ENCODE measurements at regions not wholly inside any gene's neighbourhood (a gene's known extent, or its start where the extent isn't known, plus 50 kb on each side); places are given as distances from the start of the nearest gene placed in this dataset.
"Not testable (repeated sequence)": the region's sequence is repeated elsewhere in the genome, so short reads cannot be mapped to it uniquely, and the experiment has no call there.

- Histone ChIP-seq H3K4me1 (ENCODE audit: insufficient read depth, low read length) (no peaks in the 10 kb centered on the region), H3K4me3 (ENCODE audit: low read length) (no peak overlapping the region), H2AFZ (ENCODE audit: low read depth, low read length) (no peak overlapping the region), H3K36me3 (ENCODE audit: insufficient read depth, low read length) (no peaks in the 10 kb centered on the region), H3K27me3 (ENCODE audit: insufficient read depth, low read length) (no peaks in the 10 kb centered on the region), H3K9me3 (ENCODE audit: low read length) (no peaks in the 10 kb centered on the region)
These were observed 405.9 kb upstream of the MIS18BP1 start for GRCh38 chr14:45658917-45659299.

- Histone ChIP-seq H3K4me1 (ENCODE audit: insufficient read depth, low read length) (no peaks in the 10 kb centered on the region), H3K9me3 (ENCODE audit: low read length) (no peaks in the 10 kb centered on the region)
These were observed 405.4 kb upstream of the MIS18BP1 start for GRCh38 chr14:45658226-45658916.

GRCh38 chr14:45651890-45652289, 398.9 kb upstream of the MIS18BP1 start:
- no peaks in the 10 kb centered on the region for H3K36me3 ChIP-seq (ENCODE audit: insufficient read depth, low read length)
- H3K9me3 ChIP-seq (ENCODE audit: low read length) = no peaks in the 10 kb centered on the region
- no peak overlapping the region for H3K4me3 ChIP-seq (ENCODE audit: low read length)
- no peaks in the 10 kb centered on the region for H3K27me3 ChIP-seq (ENCODE audit: insufficient read depth, low read length)
- no peaks in the 10 kb centered on the region for H3K4me1 ChIP-seq (ENCODE audit: insufficient read depth, low read length)
- no peak overlapping the region for H2AFZ ChIP-seq (ENCODE audit: low read depth, low read length)

More at GRCh38 chr14:45658226-45658916, 405.4 kb upstream of the MIS18BP1 start:
- no peaks in the 10 kb centered on the region for H3K27me3 ChIP-seq (ENCODE audit: insufficient read depth, low read length)
- no peak overlapping the region for H3K4me3 ChIP-seq (ENCODE audit: low read length)
- no peaks in the 10 kb centered on the region for H3K36me3 ChIP-seq (ENCODE audit: insufficient read depth, low read length)
- no peak overlapping the region for H2AFZ ChIP-seq (ENCODE audit: low read depth, low read length)

GRCh38 chr14:45650754-45651153, 397.8 kb upstream of the MIS18BP1 start:
- Histone ChIP-seq H3K4me3 (ENCODE audit: low read length) (no peak overlapping the region), H3K27me3 (ENCODE audit: insufficient read depth, low read length) (no peaks in the 10 kb centered on the region), H3K9me3 (ENCODE audit: low read length) (no peaks in the 10 kb centered on the region), H3K36me3 (ENCODE audit: insufficient read depth, low read length) (no peaks in the 10 kb centered on the region), H2AFZ (ENCODE audit: low read depth, low read length) (no peak overlapping the region), H3K4me1 (ENCODE audit: insufficient read depth, low read length) (no peaks in the 10 kb centered on the region)

- Histone ChIP-seq H3K36me3 (ENCODE audit: insufficient read depth, low read length) (no peaks in the 10 kb centered on the region), H2AFZ (ENCODE audit: low read depth, low read length) (no peak overlapping the region), H3K27me3 (ENCODE audit: insufficient read depth, low read length) (no peaks in the 10 kb centered on the region), H3K9me3 (ENCODE audit: low read length) (no peaks in the 10 kb centered on the region), H3K4me1 (ENCODE audit: insufficient read depth, low read length) (no peaks in the 10 kb centered on the region), H3K4me3 (ENCODE audit: low read length) (no peak overlapping the region)
These were observed 396.0 kb upstream of the MIS18BP1 start for GRCh38 chr14:45649051-45649450.

GRCh38 chr14:45641541-45641940, 388.5 kb upstream of the MIS18BP1 start:
- H3K4me3 ChIP-seq (ENCODE audit: low read length) = no peak overlapping the region
- H3K27me3 ChIP-seq (ENCODE audit: insufficient read depth, low read length) = no peaks in the 10 kb centered on the region
- H3K9me3 ChIP-seq (ENCODE audit: low read length) = no peaks in the 10 kb centered on the region
- H3K4me1 ChIP-seq (ENCODE audit: insufficient read depth, low read length) = no peaks in the 10 kb centered on the region
- H3K36me3 ChIP-seq (ENCODE audit: insufficient read depth, low read length) = no peaks in the 10 kb centered on the region
- no peak overlapping the region for H2AFZ ChIP-seq (ENCODE audit: low read depth, low read length)

GRCh38 chr14:45634651-45635441, 381.8 kb upstream of the MIS18BP1 start:
- H2AFZ ChIP-seq (ENCODE audit: low read depth, low read length); H3K4me1 ChIP-seq (ENCODE audit: insufficient read depth, low read length); H3K36me3 ChIP-seq (ENCODE audit: insufficient read depth, low read length); H3K27me3 ChIP-seq (ENCODE audit: insufficient read depth, low read length); H3K9me3 ChIP-seq (ENCODE audit: low read length); H3K4me3 ChIP-seq (ENCODE audit: low read length): not testable (repeated sequence)

GRCh38 chr14:45633220-45633984, 380.4 kb upstream of the MIS18BP1 start:
- Histone ChIP-seq H3K9me3 (ENCODE audit: low read length) (no peaks in the 10 kb centered on the region), H3K27me3 (ENCODE audit: insufficient read depth, low read length) (no peaks in the 10 kb centered on the region), H3K4me1 (ENCODE audit: insufficient read depth, low read length) (no peaks in the 10 kb centered on the region), H3K36me3 (ENCODE audit: insufficient read depth, low read length) (no peaks in the 10 kb centered on the region), H2AFZ (ENCODE audit: low read depth, low read length) (no peak overlapping the region), H3K4me3 (ENCODE audit: low read length) (no peak overlapping the region)

- Histone ChIP-seq H3K27me3 (ENCODE audit: insufficient read depth, low read length) (no peaks in the 10 kb centered on the region), H2AFZ (ENCODE audit: low read depth, low read length) (no peak overlapping the region), H3K4me3 (ENCODE audit: low read length) (no peak overlapping the region), H3K9me3 (ENCODE audit: low read length) (no peaks in the 10 kb centered on the region), H3K4me1 (ENCODE audit: insufficient read depth, low read length) (no peaks in the 10 kb centered on the region), H3K36me3 (ENCODE audit: insufficient read depth, low read length) (no peaks in the 10 kb centered on the region)
These were observed 368.7 kb upstream of the MIS18BP1 start for GRCh38 chr14:45621731-45622130.

GRCh38 chr14:45619831-45620230, 366.8 kb upstream of the MIS18BP1 start:
- H3K4me3 ChIP-seq (ENCODE audit: low read length) = no peak overlapping the region
- no peaks in the 10 kb centered on the region for H3K27me3 ChIP-seq (ENCODE audit: insufficient read depth, low read length)
- H2AFZ ChIP-seq (ENCODE audit: low read depth, low read length) = no peak overlapping the region
- no peaks in the 10 kb centered on the region for H3K36me3 ChIP-seq (ENCODE audit: insufficient read depth, low read length)
- no peaks in the 10 kb centered on the region for H3K4me1 ChIP-seq (ENCODE audit: insufficient read depth, low read length)
- H3K9me3 ChIP-seq (ENCODE audit: low read length) = no peaks in the 10 kb centered on the region

GRCh38 chr14:45610318-45610717, 357.3 kb upstream of the MIS18BP1 start:
- no peak overlapping the region for H2AFZ ChIP-seq (ENCODE audit: low read depth, low read length)
- H3K4me1 ChIP-seq (ENCODE audit: insufficient read depth, low read length) = no peaks in the 10 kb centered on the region
- no peaks in the 10 kb centered on the region for H3K36me3 ChIP-seq (ENCODE audit: insufficient read depth, low read length)

GRCh38 chr14:45587142-45587541, 334.1 kb upstream of the MIS18BP1 start:
- Histone ChIP-seq H3K36me3 (ENCODE audit: insufficient read depth, low read length) (no peaks in the 10 kb centered on the region), H2AFZ (ENCODE audit: low read depth, low read length) (no peak overlapping the region), H3K9me3 (ENCODE audit: low read length) (no peaks in the 10 kb centered on the region), H3K4me1 (ENCODE audit: insufficient read depth, low read length) (no peaks in the 10 kb centered on the region), H3K27me3 (ENCODE audit: insufficient read depth, low read length) (no peaks in the 10 kb centered on the region), H3K4me3 (ENCODE audit: low read length) (no peak overlapping the region)

More at GRCh38 chr14:45610318-45610717, 357.3 kb upstream of the MIS18BP1 start:
- no peak overlapping the region for H3K4me3 ChIP-seq (ENCODE audit: low read length)
- no peaks in the 10 kb centered on the region for H3K9me3 ChIP-seq (ENCODE audit: low read length)
- no peaks in the 10 kb centered on the region for H3K27me3 ChIP-seq (ENCODE audit: insufficient read depth, low read length)

GRCh38 chr14:45559626-45560025, 306.6 kb upstream of the MIS18BP1 start:
- H3K27me3 ChIP-seq (ENCODE audit: insufficient read depth, low read length) = no peaks in the 10 kb centered on the region
- no peaks in the 10 kb centered on the region for H3K9me3 ChIP-seq (ENCODE audit: low read length)
- no peaks in the 10 kb centered on the region for H3K4me1 ChIP-seq (ENCODE audit: insufficient read depth, low read length)
- H2AFZ ChIP-seq (ENCODE audit: low read depth, low read length) = no peak overlapping the region
- no peak overlapping the region for H3K4me3 ChIP-seq (ENCODE audit: low read length)
- no peaks in the 10 kb centered on the region for H3K36me3 ChIP-seq (ENCODE audit: insufficient read depth, low read length)
